VCaP (cell line): ENCODE measurements at regions not wholly inside any gene's neighbourhood (a gene's known extent, or its start where the extent isn't known, plus 50 kb on each side); places are given as distances from the start of the nearest gene placed in this dataset.

Source experiments
- H3K27ac ChIP-seq: fragments of 450-650 bp; 2 replicates; pipeline ENCODE4 v1.5.1; 2017
- TF ChIP-seq, protein P1 (sequence below): fragments of 450-650 bp; conservative IDR thresholded peaks from 2 replicates; pipeline ENCODE4 v1.5.1; 2017; ENCODE audit warnings: mild to moderate bottlenecking, moderate library complexity

DNA sequence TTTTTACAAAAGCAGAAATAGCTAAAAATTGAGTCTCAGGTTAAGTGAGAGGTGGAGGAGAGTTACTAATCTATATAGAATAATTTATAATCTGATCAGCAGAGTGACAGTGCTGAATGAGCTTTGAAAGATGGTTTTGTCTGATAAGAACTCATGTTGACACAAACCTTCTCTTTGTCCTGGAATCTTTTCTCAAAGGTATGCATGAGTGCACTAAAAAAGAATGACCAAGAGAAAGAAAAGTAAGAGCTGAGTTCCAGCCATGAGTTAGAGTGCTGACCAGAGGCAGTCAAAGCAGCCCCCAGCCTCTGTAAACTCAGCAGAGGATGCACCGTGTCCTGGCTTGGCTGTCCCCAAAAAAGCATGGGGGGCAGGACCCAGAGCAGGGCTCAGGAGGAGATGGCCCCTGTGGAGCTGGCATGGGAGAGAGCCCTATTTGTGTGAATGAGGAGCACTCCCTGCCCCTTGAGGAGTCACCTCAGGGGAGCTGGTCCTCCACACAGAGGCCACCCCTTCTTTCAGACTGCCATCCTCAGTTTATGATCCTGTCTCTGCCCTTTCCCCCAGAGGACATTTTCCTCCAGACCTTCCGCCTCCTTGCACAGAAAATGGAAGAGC, 129.8 kb downstream of the SEC23A start:
- TF ChIP-seq, protein P1, sequence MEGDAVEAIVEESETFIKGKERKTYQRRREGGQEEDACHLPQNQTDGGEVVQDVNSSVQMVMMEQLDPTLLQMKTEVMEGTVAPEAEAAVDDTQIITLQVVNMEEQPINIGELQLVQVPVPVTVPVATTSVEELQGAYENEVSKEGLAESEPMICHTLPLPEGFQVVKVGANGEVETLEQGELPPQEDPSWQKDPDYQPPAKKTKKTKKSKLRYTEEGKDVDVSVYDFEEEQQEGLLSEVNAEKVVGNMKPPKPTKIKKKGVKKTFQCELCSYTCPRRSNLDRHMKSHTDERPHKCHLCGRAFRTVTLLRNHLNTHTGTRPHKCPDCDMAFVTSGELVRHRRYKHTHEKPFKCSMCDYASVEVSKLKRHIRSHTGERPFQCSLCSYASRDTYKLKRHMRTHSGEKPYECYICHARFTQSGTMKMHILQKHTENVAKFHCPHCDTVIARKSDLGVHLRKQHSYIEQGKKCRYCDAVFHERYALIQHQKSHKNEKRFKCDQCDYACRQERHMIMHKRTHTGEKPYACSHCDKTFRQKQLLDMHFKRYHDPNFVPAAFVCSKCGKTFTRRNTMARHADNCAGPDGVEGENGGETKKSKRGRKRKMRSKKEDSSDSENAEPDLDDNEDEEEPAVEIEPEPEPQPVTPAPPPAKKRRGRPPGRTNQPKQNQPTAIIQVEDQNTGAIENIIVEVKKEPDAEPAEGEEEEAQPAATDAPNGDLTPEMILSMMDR: no peak

DNA sequence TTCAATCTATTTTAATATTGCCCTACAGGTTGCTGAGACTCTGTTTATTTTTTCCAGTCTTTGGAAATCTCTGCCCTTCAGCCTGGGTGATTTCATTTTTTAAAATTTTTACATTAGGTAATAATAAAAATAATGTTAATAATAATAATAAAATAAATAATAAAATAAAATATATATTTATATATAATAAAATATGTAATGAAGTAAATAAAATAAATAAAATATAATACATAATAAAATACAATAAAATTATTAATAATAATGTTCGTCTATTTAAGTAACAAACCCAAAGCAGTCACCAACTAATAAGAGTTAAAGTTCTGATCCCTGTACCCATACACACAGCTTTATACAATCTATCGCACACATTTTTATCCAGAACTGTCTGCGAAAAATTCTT, 130.5 kb downstream of the SEC23A start:
- TF ChIP-seq, protein P1: no peak

More for the DNA sequence above, 129.8 kb downstream of the SEC23A start:
- peak overlapping the region; percentile 58 for H3K27ac ChIP-seq

DNA sequence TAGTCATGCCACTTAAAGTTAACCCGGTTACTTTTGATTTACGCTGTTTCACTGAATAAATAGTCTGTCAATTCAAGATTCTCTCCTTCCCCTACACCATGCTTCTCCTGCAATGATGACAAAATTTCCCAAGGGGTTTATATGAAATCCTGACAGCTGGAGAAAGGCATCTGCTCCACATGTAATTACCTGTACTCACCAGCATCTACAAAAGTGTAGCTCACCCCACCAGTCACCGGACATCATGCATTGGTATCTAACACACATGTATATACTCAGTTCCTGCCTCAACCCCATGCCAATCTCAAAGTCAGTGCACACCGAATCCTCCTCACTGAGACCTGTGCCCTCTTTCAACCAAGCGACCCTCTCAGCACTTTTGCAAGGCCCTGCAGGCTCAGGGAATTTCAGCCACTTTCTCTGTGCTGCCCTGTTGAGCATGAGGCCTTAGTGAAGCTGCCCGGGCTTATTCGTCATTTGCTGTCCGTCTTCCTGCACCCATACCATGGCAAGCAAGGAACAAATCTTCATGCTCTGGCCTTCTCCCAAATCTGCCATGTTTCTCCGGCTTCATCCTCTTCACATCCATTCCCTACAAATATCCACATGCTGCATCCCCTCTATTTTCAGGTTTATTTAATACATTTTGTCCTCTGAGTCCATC, 131.6 kb downstream of the SEC23A start:
- no peak overlapping the region for H3K27ac ChIP-seq
- TF ChIP-seq, protein P1: no peak

More for the DNA sequence above, 130.5 kb downstream of the SEC23A start:
- H3K27ac ChIP-seq: no peak overlapping the region

DNA sequence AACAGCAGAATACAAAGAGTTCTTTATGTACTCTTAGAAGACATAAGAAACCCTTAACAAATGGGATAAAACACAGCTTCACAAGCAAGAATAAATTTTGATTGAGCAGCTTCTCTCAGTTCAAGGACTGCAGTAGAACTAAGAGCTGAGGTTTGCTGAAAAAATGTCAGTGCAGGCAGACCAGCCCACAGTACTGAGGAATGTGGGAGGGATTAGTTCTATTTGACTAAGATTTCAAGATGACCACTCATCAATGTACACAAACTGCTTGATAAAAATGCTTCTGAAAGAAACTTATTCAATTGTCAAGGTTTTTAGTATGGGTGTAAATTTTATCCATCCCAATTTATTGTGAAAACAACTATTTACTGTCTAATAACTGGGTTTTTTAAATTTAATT, 138.4 kb downstream of the SEC23A start:
- no peak overlapping the region for H3K27ac ChIP-seq
- TF ChIP-seq, protein P1: no peak

DNA sequence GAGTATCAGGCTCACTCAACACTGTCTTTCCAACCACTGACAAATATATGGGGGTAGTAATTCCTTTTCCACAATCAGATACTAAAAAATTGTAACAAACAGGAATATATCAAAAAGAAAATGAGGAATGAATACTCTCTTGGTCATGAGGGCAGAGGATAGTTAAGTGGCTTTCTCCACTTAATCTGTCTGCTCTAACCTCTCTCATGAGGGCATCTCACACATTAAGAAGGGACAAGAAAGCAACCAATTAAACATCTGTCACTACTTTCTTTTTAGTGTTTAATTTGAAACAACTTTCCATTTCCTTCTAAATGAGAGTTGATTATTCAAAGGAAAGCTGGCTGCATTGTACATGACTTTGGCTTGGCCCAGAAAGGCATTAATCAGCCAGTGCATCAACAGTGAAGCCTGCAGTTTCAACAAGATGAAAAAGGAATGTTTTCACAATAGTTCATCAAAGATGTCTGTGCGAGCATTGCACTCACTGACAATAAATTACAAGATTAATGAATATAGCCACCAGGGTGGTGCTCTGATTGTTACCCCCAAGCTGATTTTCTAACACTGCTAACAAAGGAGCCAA, 142.0 kb downstream of the SEC23A start:
- TF ChIP-seq, protein P1: no peak
- no peak overlapping the region for H3K27ac ChIP-seq

DNA sequence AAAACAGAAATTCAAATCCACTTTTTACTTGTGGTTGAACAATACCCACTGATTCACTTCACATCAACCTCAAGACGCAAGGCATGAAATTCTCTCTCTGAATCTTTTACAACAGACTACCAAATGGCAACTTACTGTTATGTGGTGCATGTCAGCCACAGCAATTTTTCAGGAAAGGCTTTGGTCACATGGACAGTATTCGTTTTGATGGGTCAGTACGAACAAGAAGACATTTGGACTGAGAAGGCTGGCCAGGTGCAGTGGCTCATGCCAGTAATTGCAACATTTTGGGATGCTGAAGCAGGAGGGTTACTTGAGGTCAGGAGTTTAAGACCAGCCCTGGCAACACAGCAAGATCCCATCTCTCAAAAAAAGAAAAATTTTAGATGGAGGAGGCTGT, 144.0 kb downstream of the SEC23A start:
- TF ChIP-seq, protein P1: no peak
- H3K27ac ChIP-seq: no peak overlapping the region

DNA sequence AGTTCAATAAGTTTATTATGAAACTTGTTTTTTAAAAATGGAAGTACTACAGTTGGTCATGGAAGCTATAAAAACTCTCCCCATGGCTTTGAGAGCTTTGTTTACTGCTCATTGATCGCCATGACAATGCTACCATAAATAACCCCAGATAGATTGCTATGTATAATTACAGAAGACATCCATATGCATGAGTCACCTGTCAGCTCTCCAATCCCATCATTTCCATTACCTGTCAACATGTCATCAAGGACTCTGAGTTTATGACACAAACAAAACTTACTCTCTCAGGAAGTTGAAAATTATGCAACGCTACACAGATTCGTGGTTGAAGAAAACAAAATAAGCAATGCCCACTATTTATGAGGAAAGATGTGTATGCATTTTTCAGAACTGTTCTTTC, 144.4 kb downstream of the SEC23A start:
- TF ChIP-seq, protein P1: no peak
- H3K27ac ChIP-seq: no peak overlapping the region
